ENCODE measurements at regions not wholly inside any gene's neighbourhood (a gene's known extent, or its start where the extent isn't known, plus 50 kb on each side); places are given as distances from the start of the nearest gene placed in this dataset.

GRCh38 chr2:18245375-18245774, 315.1 kb downstream of the RDH14 start:
- peak; percentile 70 for DNase-seq

GRCh38 chr2:18244845-18245244, 315.6 kb downstream of the RDH14 start:
- peak; percentile 58 for DNase-seq

GRCh38 chr2:18243816-18244215, 316.6 kb downstream of the RDH14 start:
- no peak for DNase-seq

GRCh38 chr2:18242716-18243115, 317.7 kb downstream of the RDH14 start:
- no peak for DNase-seq

- DNase-seq: no peak
Measured at GRCh38 chr2:18238209-18238608, 322.2 kb downstream of the RDH14 start.

- DNase-seq: no peak
Measured at GRCh38 chr2:18237298-18237697, 323.2 kb downstream of the RDH14 start.

- no peak for DNase-seq
Measured at GRCh38 chr2:18232731-18233438, 327.6 kb downstream of the RDH14 start.

- no peak for DNase-seq
Measured at GRCh38 chr2:18230668-18231067, 329.8 kb downstream of the RDH14 start.

GRCh38 chr2:18219676-18220075, 340.8 kb downstream of the RDH14 start:
- no peak for DNase-seq

GRCh38 chr2:18218160-18218933, 339.9 kb downstream of the KCNS3 start:
- DNase-seq: no peak

- no peak for DNase-seq
Measured at GRCh38 chr2:18214936-18215335, 336.5 kb downstream of the KCNS3 start.

- no peak for DNase-seq
Measured at GRCh38 chr2:18213986-18214385, 335.5 kb downstream of the KCNS3 start.

GRCh38 chr2:18209934-18210639, 331.6 kb downstream of the KCNS3 start:
- DNase-seq: peak; percentile 55

- no peak for DNase-seq
Measured at GRCh38 chr2:18208956-18209355, 330.5 kb downstream of the KCNS3 start.

GRCh38 chr2:18200771-18201170, 322.3 kb downstream of the KCNS3 start:
- DNase-seq: no peak

GRCh38 chr2:18198677-18199076, 320.2 kb downstream of the KCNS3 start:
- no peak for DNase-seq

GRCh38 chr2:18194161-18194560, 315.7 kb downstream of the KCNS3 start:
- no peak for DNase-seq

GRCh38 chr2:18186816-18187613, 308.5 kb downstream of the KCNS3 start:
- no peak for DNase-seq

GRCh38 chr2:18182861-18183260, 304.4 kb downstream of the KCNS3 start:
- no peak for DNase-seq

GRCh38 chr2:18180912-18181311, 302.4 kb downstream of the KCNS3 start:
- DNase-seq: no peak

- DNase-seq: no peak
Measured at GRCh38 chr2:18180031-18180610, 301.7 kb downstream of the KCNS3 start.

GRCh38 chr2:18178736-18179349, 300.4 kb downstream of the KCNS3 start:
- DNase-seq: peak; percentile 38

Data from eye (tissue), 1 donor.